ENCODE measurements at regions not wholly inside any gene's neighbourhood (a gene's known extent, or its start where the extent isn't known, plus 50 kb on each side); places are given as distances from the start of the nearest gene placed in this dataset.

GRCh38 chr10:91355998-91356397 is 54.1 kb upstream of the HECTD2 start:
- in situ Hi-C loops (cut with MboI; ENCODE audit: low sequenced_read_pairs, unreplicated experiment) = no loop called here
- no peak for DNase-seq (ENCODE audit: low spot score)
- no peak for TF ChIP-seq CTCF (IDR thresholded peaks at IDR 0.05; ENCODE audit: borderline replicate concordance, control extremely low read depth, extremely low read depth, insufficient read depth, missing control alignments)

- TF ChIP-seq CTCF (IDR thresholded peaks at IDR 0.05; ENCODE audit: borderline replicate concordance, control extremely low read depth, extremely low read depth, insufficient read depth, missing control alignments) = no peak
- in situ Hi-C loops (cut with MboI; ENCODE audit: low sequenced_read_pairs, unreplicated experiment) = no loop called here
- no peak for DNase-seq (ENCODE audit: low spot score)
Observed at GRCh38 chr10:91357497-91357896, 52.6 kb upstream of the HECTD2 start.
